HepG2 (cell line): ENCODE measurements at regions not wholly inside any gene's neighbourhood (a gene's known extent, or its start where the extent isn't known, plus 50 kb on each side); places are given as distances from the start of the nearest gene placed in this dataset.
A peak's percentile ranks its signal among the peaks of the same experiment; 100 is the strongest.

Source experiments
- CEBPZ ChIP-seq: IDR thresholded peaks from 2 replicates; pipeline ENCODE4 v1.6.1; 2012; ENCODE audit warnings: low read length, improper control_type of control experiment
- CERS6 ChIP-seq: sonication (generic); formaldehyde crosslinking; IDR thresholded peaks from 2 replicates; pipeline ENCODE4 v1.5.0; 2020; ENCODE audit warnings: missing genetic modification reagents
- FOXP4 ChIP-seq: sonication (generic); formaldehyde crosslinking; IDR thresholded peaks from 2 replicates; pipeline ENCODE4 v1.4.0; 2020; ENCODE audit warnings: missing genetic modification reagents
- GPBP1L1 ChIP-seq: sonication (generic); formaldehyde crosslinking; IDR thresholded peaks from 2 replicates; pipeline ENCODE4 v1.5.0; 2020; ENCODE audit warnings: mild to moderate bottlenecking, missing genetic modification reagents
- HOXA5 ChIP-seq: sonication (generic); formaldehyde crosslinking; IDR thresholded peaks from 2 replicates; pipeline ENCODE4 v1.4.0; 2020; ENCODE audit warnings: missing genetic modification reagents
- NCOR1 ChIP-seq: fragments of 200-600 bp; sonication (generic); IDR thresholded peaks from 2 replicates; pipeline ENCODE4 v1.7.0; 2017; ENCODE audit warnings: antibody characterized with exemption, low read length, borderline replicate concordance
- NFE2L1 ChIP-seq: sonication (generic); formaldehyde crosslinking; IDR thresholded peaks from 2 replicates; pipeline ENCODE4 v1.4.0; 2020; ENCODE audit warnings: missing genetic modification reagents, mild to moderate bottlenecking, borderline replicate concordance
- NKX3-1 ChIP-seq: sonication (generic); formaldehyde crosslinking; IDR thresholded peaks from 2 replicates; pipeline ENCODE4 v1.5.0; 2020; ENCODE audit warnings: missing genetic modification reagents
- RBM39 ChIP-seq: fragments of 200-400 bp; formaldehyde crosslinking; IDR thresholded peaks from one replicate; pipeline ENCODE4 v1.6.1; 2018; ENCODE audit warnings: antibody characterized with exemption, mild to moderate bottlenecking, low read depth, low read length; ENCODE audit not compliant: poor library complexity, severe bottlenecking
- RFX3 ChIP-seq: IDR thresholded peaks from 2 replicates; pipeline ENCODE4 v1.6.1; 2016; ENCODE audit warnings: missing biosample characterization, missing genetic modification reagents
- SMAD9 ChIP-seq: sonication (generic); formaldehyde crosslinking; IDR thresholded peaks from 2 replicates; pipeline ENCODE4 v1.5.1; 2020; ENCODE audit warnings: mild to moderate bottlenecking, missing genetic modification reagents
- TAF1 ChIP-seq: sonication (generic); formaldehyde crosslinking; IDR thresholded peaks from 2 replicates; pipeline ENCODE4 v1.4.0; 2020; ENCODE audit warnings: missing genetic modification reagents
- U2AF2 ChIP-seq: fragments of 200-400 bp; formaldehyde crosslinking; IDR thresholded peaks from 2 replicates; pipeline ENCODE4 v1.6.1; 2017; ENCODE audit warnings: low read depth, mild to moderate bottlenecking, low read length
- ZMYM2 ChIP-seq: sonication (generic); formaldehyde crosslinking; IDR thresholded peaks from 2 replicates; pipeline ENCODE4 v1.8.0; 2022; ENCODE audit warnings: mild to moderate bottlenecking, missing genetic modification reagents
- ZNF232 ChIP-seq: sonication (generic); formaldehyde crosslinking; IDR thresholded peaks from 2 replicates; pipeline ENCODE4 v1.4.0; 2020; ENCODE audit warnings: missing genetic modification reagents, borderline replicate concordance
- ZNF362 ChIP-seq: sonication (generic); formaldehyde crosslinking; IDR thresholded peaks from 2 replicates; pipeline ENCODE4 v1.4.0; 2020; ENCODE audit warnings: missing genetic modification reagents, mild to moderate bottlenecking, borderline replicate concordance
- ZNF720 ChIP-seq: sonication (generic); formaldehyde crosslinking; IDR thresholded peaks from 2 replicates; pipeline ENCODE4 v1.4.0; 2020; ENCODE audit warnings: missing genetic modification reagents
- TF ChIP-seq, protein P1 (sequence below): sonication (generic); formaldehyde crosslinking; IDR thresholded peaks from 2 replicates; pipeline ENCODE4 v1.5.0; 2020; ENCODE audit warnings: mild to moderate bottlenecking, missing genetic modification reagents

DNA sequence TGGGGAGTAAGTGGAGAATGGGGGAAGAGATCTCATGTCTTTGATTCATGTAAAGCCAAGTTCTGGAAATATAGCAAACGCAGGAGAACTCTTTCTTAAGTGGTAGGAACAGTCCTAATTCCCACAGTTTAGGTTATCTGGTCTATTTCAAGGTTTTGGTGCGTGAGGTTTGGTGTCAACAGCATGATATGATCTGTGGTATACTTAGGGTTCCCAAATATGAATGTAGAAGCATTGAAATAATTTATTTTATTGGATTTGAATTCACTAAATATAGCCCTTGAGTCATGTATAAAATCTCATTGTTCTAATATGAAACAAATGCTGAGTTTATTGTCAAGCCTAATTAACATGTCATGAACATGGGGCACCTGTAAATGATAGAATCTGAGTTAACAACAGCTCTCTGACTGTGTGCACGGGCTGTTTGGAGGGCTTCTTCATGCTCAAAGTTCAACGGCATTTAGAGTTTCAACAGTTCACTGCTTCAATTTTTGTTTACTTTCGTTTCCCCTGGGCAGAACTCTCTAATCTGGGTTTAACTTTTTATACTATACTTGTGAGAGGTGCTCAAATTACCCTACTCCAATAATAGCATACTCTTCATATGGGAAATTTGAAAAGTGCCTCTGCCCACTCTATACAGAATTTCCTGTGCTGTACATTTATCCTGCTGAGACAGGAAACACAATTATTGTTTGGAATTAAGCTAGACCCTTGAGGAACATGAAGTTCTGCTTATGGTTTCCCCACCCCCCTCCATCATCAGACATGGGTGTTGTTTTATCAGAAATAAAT, 236.3 kb upstream of the ZNF217 start (continued):
- no peak for TF ChIP-seq ZMYM2 (CRISPR knock-in tag)
- TF ChIP-seq ZNF720 (CRISPR knock-in tag) = no peak
- no peak for TF ChIP-seq TAF1 (CRISPR knock-in tag)
- no peak for TF ChIP-seq GPBP1L1
- TF ChIP-seq CEBPZ = no peak
- no peak for TF ChIP-seq ZNF362 (CRISPR knock-in tag)
- TF ChIP-seq, protein P1, sequence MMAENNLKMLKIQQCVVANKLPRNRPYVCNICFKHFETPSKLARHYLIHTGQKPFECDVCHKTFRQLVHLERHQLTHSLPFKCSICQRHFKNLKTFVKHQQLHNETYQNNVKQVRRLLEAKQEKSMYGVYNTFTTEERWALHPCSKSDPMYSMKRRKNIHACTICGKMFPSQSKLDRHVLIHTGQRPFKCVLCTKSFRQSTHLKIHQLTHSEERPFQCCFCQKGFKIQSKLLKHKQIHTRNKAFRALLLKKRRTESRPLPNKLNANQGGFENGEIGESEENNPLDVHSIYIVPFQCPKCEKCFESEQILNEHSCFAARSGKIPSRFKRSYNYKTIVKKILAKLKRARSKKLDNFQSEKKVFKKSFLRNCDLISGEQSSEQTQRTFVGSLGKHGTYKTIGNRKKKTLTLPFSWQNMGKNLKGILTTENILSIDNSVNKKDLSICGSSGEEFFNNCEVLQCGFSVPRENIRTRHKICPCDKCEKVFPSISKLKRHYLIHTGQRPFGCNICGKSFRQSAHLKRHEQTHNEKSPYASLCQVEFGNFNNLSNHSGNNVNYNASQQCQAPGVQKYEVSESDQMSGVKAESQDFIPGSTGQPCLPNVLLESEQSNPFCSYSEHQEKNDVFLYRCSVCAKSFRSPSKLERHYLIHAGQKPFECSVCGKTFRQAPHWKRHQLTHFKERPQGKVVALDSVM (CRISPR knock-in tag) = no peak
- peak; percentile 36 for TF ChIP-seq RBM39
- TF ChIP-seq HOXA5 (CRISPR knock-in tag) = no peak
- TF ChIP-seq NCOR1 = peak; percentile 81; the same call in 1 of the 2 replicates
- no peak for TF ChIP-seq ZNF232
- peak; percentile 68 for TF ChIP-seq FOXP4 (CRISPR knock-in tag)
- TF ChIP-seq U2AF2 = no peak
- no peak; the same call in 1 of the 2 replicates for TF ChIP-seq NKX3-1 (CRISPR knock-in tag)
- TF ChIP-seq SMAD9 (CRISPR knock-in tag) = no peak
- TF ChIP-seq CERS6 = no peak
- no peak for TF ChIP-seq NFE2L1 (CRISPR knock-in tag)
- no peak for TF ChIP-seq RFX3 (CRISPR knock-in tag)
